Hepatocyte (in vitro differentiated cells): ENCODE measurements at regions not wholly inside any gene's neighbourhood (a gene's known extent, or its start where the extent isn't known, plus 50 kb on each side); places are given as distances from the start of the nearest gene placed in this dataset.

Experiments
- CTCF ChIP-seq: fragments of 200-600 bp; sonication (generic); IDR thresholded peaks from 2 replicates; pipeline ENCODE4 v1.5.1; 2016; ENCODE audit warnings: antibody characterized with exemption, mild to moderate bottlenecking; ENCODE audit not compliant: poor library complexity
- EZH2 ChIP-seq: fragments of 200-600 bp; sonication (generic); IDR thresholded peaks from 2 replicates; pipeline ENCODE4 v1.6.1; 2016; ENCODE audit warnings: antibody characterized with exemption, mild to moderate bottlenecking, borderline replicate concordance

- TF ChIP-seq CTCF (no peak), EZH2 (no peak)
Observed at GRCh38 chr11:94675239-94675638, 92.9 kb upstream of the AMOTL1 start.
